NCI-H187 (cell line): ENCODE measurements at regions not wholly inside any gene's neighbourhood (a gene's known extent, or its start where the extent isn't known, plus 50 kb on each side); places are given as distances from the start of the nearest gene placed in this dataset.
A peak's percentile ranks its signal among the peaks of the same experiment; 100 is the strongest.
"Not testable (repeated sequence)": the region's sequence is repeated elsewhere in the genome, so short reads cannot be mapped to it uniquely, and the experiment has no call there.

Source experiments
- DNase-seq, 2 experiments: peaks; one replicate each; lab custom pipeline; 2025; lab: John Stamatoyannopoulos, UW

DNA sequence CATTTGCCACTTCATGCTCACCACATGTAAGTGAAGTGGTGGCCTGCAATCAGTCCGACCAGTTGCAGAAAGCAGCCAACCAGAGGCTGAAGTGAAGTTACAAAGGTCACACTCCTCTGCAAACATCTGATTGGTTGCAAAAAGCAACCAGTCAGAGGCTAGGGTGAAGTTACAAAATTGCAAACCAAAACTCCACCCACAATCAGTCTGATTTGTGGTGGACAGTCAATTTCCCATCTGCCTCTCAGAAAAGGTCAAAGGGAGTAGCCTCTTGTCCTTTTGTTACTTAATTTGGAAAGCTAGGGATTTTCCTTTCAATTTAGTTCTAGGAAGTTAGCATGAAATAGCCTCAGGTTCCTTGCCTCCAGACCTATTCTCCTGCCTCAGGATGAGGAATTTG is 185.0 kb downstream of the UXS1 start:
- DNase-seq, result no peak

- no peak for DNase-seq
These were observed 189.2 kb downstream of the UXS1 start for GRCh38 chr2:106004851-106005250.

DNA sequence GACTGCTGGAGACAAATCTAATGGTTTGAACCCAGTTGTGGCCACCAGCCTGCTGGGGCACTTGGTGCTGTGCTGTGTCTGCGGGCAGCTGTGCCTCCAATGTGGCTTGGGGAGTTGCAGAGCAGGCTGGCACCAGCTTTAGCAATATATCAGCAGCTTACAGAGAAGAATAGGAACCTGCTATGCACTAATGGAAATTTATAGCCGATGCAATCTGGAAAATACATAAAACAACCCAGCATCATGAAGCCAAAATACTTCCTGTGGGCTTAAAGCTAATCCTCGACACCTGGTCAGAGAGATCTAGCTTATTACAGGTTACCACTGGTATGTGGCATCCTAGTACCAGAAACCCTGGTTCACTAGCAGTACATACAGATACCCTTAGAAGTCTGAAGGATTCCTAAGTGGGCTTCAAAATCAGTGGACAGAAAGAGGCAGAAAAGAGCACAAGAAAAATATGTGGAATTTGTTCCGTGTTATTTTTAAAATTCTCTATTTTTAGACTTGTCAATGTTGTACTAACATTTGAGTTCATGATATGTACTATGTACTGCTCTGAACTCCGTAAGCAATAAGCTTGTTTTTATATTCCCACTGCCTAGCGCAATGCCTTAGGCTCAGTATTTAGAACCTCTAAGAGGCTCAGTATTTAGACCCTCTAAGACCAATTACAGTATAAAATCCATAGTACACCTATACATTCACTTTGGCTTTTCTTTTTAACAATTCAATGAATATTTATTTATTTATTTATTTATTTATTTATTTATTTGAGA is 194.7 kb downstream of the UXS1 start:
- no peak for DNase-seq

DNA sequence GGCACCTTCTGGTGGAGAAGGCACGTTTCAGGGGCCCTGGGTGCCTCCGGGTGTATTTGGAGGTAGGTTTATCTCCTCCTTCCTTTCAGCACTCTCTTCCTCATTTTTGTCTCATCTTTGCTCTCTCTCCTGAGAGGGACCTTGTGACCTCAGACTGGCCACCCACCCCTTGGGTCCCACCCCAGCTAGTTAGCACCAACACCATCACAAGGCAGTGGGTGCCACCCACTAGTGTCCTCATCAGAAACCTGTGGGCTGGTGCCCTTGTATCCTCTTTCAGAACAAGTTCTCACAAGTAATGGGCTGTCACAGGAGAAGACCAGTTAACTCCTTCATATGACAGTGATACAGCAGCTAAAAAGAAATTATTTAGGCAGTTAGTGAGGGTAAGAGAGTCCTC is 196.4 kb downstream of the UXS1 start:
- DNase-seq, result no peak

- DNase-seq, result no peak
These were observed 203.5 kb downstream of the UXS1 start for GRCh38 chr2:105990624-105991023.

DNA sequence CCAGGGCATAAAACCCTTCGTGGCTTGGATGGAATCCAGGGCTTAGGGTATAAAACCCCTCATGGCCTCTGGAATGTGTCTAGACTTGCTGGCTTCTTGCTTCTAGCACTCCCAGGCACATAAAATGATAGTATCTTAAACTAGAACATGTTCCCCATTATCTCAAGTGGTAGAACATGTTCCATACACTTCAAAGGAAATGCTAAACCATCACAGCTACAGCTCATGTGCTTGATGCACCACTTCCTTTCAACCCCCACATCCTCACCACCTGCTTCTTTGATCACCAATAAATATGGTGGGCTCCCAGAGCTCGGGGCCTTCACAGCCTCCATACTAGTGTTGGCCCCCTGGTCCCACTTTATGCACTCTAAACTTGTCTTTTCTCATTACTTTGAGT is 204.3 kb downstream of the UXS1 start:
- DNase-seq, result not testable (repeated sequence)

GRCh38 chr2:105989070-105989469 is 205.0 kb downstream of the UXS1 start:
- no peak for DNase-seq

- no peak for DNase-seq
These were observed 216.3 kb downstream of the UXS1 start for GRCh38 chr2:105977807-105978206.

GRCh38 chr2:105977212-105977611 is 216.9 kb downstream of the UXS1 start:
- no peak for DNase-seq

DNA sequence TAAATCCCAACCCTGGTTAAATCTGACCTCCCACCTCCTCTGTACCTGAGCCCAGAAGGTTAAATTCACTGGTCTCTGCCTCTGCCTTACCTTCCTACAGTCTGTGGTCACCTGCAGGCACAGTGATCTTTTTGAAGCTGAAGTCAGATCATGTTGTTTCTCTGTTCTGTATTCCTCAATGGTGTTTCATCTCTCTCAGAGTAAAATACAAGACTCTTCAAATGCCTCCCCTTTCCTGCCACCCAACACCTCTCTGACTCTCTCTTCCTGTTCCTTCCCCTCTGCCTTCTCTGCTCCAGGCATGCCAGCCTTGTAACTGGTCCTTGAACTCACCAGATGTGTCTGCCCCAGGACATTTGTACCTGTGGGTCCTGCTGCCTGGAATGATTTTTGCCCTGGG is 219.3 kb downstream of the UXS1 start:
- no peak for DNase-seq

DNA sequence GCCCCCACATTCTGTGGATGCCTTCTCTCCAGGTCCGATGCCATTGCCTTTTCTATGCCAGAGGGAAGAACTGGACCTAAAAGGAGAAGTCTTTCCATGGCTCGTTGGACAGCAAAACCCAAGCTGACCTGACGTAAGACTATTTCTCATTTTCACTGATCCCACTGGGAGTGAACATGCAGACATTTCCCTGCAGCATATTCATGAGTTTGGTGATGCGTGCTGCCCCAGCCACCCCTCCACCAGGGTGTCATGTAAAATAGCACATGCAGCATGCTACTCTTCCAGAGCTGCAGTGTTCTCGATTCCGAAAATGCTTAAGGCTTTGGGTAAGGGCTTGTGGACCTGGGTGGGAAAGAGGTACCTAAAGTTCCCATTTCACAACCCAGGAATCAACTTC is 221.2 kb downstream of the UXS1 start:
- DNase-seq, result no peak

DNA sequence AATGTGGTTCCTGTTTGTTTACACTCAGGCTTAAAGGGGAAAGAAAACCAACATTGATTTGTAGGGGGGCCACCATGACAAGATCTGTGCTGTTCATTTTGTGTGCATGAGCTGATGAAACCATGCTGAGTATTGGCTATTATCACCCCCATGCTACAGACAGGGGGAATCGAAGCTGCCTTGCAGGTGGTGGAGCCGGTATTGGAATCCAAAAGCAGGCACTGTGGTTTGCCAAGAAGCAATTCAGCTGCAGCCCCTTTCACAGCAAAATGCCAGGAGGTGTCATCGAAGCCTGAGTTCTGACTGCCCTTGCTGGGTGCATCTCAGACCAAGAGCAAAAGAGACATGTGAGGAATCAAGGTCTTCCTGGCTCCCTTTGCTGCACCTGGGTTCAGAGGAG is 221.9 kb downstream of the UXS1 start:
- DNase-seq, result no peak

GRCh38 chr2:105969552-105969951 is 224.5 kb downstream of the UXS1 start:
- DNase-seq, result no peak

GRCh38 chr2:105962221-105962620 is 217.5 kb downstream of the NCK2 start:
- no peak for DNase-seq

- peak in 1 of 2 experiments; percentile 26 for DNase-seq
These were observed 217.0 kb downstream of the NCK2 start for GRCh38 chr2:105961599-105962146.

DNA sequence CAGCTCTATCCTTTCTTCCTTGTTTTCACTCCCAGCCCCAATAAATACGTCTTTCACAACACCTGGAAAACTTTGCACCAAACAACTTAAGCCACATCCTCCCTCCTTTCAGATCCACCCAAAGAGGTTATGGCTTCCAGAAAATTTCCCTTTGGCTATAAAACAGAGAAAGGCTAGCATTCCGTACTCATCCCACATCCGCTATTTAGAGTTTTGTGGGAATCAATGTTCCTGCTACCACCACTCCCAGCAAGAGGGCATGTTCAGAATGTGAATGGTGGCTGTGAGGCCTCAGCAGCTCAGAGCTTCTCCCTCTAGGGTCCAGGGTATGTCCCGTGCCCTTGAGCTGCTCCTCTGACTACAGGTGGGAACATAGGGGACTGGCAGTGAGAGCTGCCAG is 214.6 kb downstream of the NCK2 start:
- DNase-seq, result no peak

GRCh38 chr2:105954891-105955290 is 210.2 kb downstream of the NCK2 start:
- peak; percentile 27 to 47 for DNase-seq

DNA sequence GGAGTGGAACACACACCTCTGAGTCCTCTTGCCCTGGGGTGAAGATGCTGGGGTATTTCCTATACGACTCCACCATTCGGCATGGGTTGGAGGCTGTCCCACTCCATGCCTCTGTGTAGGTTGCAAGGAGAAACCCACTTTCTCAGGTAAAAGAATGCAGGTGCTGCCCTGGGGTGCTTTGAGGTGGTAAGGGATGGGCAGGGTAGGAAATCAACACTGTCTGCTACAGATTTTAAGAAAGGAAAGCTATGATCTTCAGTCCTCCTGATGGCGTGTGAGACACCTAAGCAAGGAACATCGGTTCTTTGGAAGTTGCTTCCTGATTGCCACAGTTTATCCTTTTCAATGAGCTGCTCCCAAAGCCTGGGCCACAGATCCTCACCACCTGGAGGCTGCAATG is 209.2 kb downstream of the NCK2 start:
- no peak for DNase-seq

- DNase-seq, result no peak
These were observed 207.4 kb downstream of the NCK2 start for GRCh38 chr2:105952131-105952530.

DNA sequence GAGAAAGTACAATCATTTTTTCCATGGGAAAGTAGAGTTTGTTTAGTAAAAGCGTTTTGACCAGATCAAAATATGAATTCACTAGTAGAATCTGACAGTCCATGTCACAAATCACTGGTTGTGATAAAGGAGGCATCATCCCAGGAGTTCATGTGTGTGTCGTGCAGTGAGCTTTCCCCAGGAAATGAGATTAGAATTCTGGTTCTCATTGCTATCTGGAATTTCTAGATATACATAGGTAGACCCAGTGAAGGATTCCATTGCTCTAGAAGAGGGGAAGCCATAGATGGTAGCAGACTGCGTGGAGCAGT is 206.6 kb downstream of the NCK2 start:
- no peak for DNase-seq

DNA sequence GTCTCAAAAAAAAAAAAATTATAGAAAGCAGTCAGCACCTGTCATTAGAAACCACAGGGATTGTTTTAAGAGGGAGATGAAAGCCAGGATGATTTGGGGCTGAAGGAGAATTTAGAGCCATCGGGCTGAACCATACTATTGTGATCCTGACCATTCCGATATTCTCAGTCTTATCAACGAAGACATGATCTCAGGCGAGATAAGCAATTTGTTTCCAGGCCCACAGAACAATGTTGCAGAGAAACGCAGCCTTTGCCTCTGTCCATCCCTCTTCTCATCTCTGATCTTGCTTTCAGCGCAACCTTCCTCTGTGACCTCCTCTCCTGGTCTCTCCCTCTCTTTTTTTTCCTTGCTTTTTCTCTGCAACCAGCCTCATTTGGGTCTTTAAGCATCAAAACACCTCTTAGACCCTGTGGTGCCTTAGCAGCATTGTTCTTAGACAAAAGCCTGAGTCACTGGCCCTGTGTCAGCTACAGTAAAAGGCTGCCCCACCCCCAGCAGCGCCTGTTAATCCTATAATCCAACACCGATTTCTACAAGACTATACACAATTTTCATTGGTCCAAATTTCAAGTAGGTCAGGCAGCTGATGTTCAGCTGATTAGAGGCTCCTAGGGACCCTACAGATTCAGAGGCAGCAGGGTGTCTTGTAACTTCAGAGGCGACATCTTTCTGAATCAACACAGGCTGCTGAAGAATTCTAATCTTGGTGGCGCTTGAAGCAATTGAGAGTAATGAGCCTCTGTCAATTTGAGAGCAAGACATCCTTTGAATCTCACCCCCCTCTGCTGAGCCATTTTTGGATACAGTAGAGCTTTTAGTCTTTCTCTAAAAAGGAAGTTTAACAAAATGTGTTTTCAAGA is 206.0 kb downstream of the NCK2 start:
- DNase-seq, result no peak

DNA sequence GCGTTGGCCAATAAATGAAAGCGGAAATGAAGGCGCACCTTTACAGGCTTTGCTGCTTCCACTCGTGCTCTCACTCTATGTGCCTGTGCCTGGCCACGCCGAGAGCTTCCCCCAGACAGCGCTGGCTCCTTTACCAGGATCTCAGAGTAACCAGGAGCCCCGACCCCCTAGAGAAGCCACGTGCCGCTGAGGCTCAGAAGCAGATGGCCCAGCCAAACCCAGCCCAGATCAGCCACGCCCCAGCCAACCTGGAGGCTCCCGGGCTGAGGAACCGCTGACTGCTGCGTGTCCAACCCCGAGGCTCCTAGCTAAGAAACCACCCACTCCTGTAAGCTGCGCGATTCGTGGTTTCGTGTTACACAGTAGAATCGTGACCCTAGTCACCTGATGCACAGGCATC is 199.3 kb downstream of the NCK2 start:
- DNase-seq, result no peak
